Lung (tissue), 11 donors: ENCODE measurements at regions not wholly inside any gene's neighbourhood (a gene's known extent, or its start where the extent isn't known, plus 50 kb on each side); places are given as distances from the start of the nearest gene placed in this dataset.
"Not testable (repeated sequence)": the region's sequence is repeated elsewhere in the genome, so short reads cannot be mapped to it uniquely, and the experiment has no call there.

Source experiments
- ATAC-seq: fragments of 200-7000 bp; cut with Tn5 transposase; one replicate; pipeline ENCODE4 v1.9.1; 2020; ENCODE audit warnings: moderate number of reproducible peaks; ENCODE audit not compliant: insufficient read depth, low FRiP score
- DNase-seq, 3 donors: peaks; one replicate each; pipeline ENCODE4 v3.0.0-alpha.2; 2013 to 2017
- H3K27ac ChIP-seq, 2 donors: one replicate each; pipeline ENCODE4 v1.5.1; 2013; ENCODE audit warnings: mild to moderate bottlenecking in 2 of 2, moderate library complexity in 2 of 2, control low read depth in 1 of 2, inconsistent platforms in 1 of 2, low read depth in 1 of 2, low read length in 1 of 2
- H3K27me3 ChIP-seq, 3 donors: one replicate each; pipeline ENCODE4 v1.5.1; 2013; ENCODE audit warnings: low read length in 2 of 3; ENCODE audit not compliant: control insufficient read depth in 3 of 3, insufficient read depth in 3 of 3
- H3K36me3 ChIP-seq, 4 donors: one replicate each; pipeline ENCODE4 v1.5.1; 2013; ENCODE audit warnings: low read length in 4 of 4, mild to moderate bottlenecking in 1 of 4, moderate library complexity in 1 of 4; ENCODE audit not compliant: control insufficient read depth in 4 of 4, insufficient read depth in 4 of 4
- H3K4me1 ChIP-seq, 5 donors: one replicate each; pipeline ENCODE4 v1.5.1; 2013; ENCODE audit warnings: low read length in 5 of 5, mild to moderate bottlenecking in 2 of 5, moderate library complexity in 1 of 5; ENCODE audit not compliant: control insufficient read depth in 5 of 5, insufficient read depth in 5 of 5
- H3K4me3 ChIP-seq: one replicate; pipeline ENCODE4 v1.5.1; 2013; ENCODE audit warnings: mild to moderate bottlenecking, control low read depth, moderate library complexity
- H3K9ac ChIP-seq, 2 donors: one replicate each; pipeline ENCODE4 v1.5.1; 2013; ENCODE audit warnings: low read length in 2 of 2, control low read depth in 1 of 2; ENCODE audit not compliant: insufficient read depth in 1 of 2
- H3K9me3 ChIP-seq, 4 donors: one replicate each; pipeline ENCODE4 v1.5.1; 2013; ENCODE audit warnings: low read length in 3 of 4, mild to moderate bottlenecking in 1 of 4, moderate library complexity in 1 of 4; ENCODE audit not compliant: control insufficient read depth in 4 of 4, insufficient read depth in 3 of 4
- CTCF ChIP-seq: IDR thresholded peaks from 2 replicates; pipeline ENCODE4 v1.5.1; 2012; ENCODE audit warnings: mild to moderate bottlenecking; ENCODE audit errors: control extremely low read depth, extremely low read depth
- WGBS, 2 donors: extraction: QIAGEN DNeasy Blood & Tissue Kit; methylation state at CpG; one replicate each; pipeline ENCODE4 v1.1.7; 2013; 5-methylcytosine and 5-hydroxymethylcytosine counted together
- donor health status: control.
- donor health status: control.
- donor health status: Bipolar disorder and iron deficiency.
- donor health status: healthy.
- donor health status: DM: yes; HTN: yes; CAD: no.

- TF ChIP-seq CTCF: no peak
- no peak overlapping the region for H3K27ac ChIP-seq
- ATAC-seq: no peak
- H3K4me1 ChIP-seq: no peaks in the 10 kb centered on the region
- no peaks in the 10 kb centered on the region for H3K36me3 ChIP-seq
- WGBS, 2 donors: 82% methylated on average over 1 of the region's 1 CpG
- H3K9ac ChIP-seq: no peak overlapping the region
- H3K27me3 ChIP-seq: no peaks in the 10 kb centered on the region
- no peak for DNase-seq
- H3K4me3 ChIP-seq: no peak overlapping the region
- peaks cover 0 to 18% (median 8%) of the 10 kb centered on the region in 4 donors for H3K9me3 ChIP-seq
Observed at GRCh38 chr6:74505391-74505790, 700.5 kb downstream of the COL12A1 start.

GRCh38 chr6:74504941-74505340 is 700.9 kb downstream of the COL12A1 start:
- no peak for TF ChIP-seq CTCF
- DNase-seq (no peak), ATAC-seq (no peak)
- H3K27ac ChIP-seq: no peak overlapping the region
- no peaks in the 10 kb centered on the region for H3K4me1 ChIP-seq
- H3K4me3 ChIP-seq: no peak overlapping the region
- H3K27me3 ChIP-seq: no peaks in the 10 kb centered on the region
- peaks cover 0 to 15% (median 8%) of the 10 kb centered on the region in 4 donors for H3K9me3 ChIP-seq
- H3K36me3 ChIP-seq: no peaks in the 10 kb centered on the region
- H3K9ac ChIP-seq: no peak overlapping the region
- 90 to 93% methylated on average over 3 of the region's 3 CpGs for WGBS, 2 donors

- no peak for TF ChIP-seq CTCF
- Histone ChIP-seq H3K4me3 (no peak overlapping the region), H3K4me1 (no peaks in the 10 kb centered on the region), H3K9ac (no peak overlapping the region), H3K27ac (no peak overlapping the region), H3K9me3 (no peaks in the 10 kb centered on the region), H3K36me3 (no peaks in the 10 kb centered on the region), H3K27me3 (no peaks in the 10 kb centered on the region)
- ATAC-seq: no peak
- no peak for DNase-seq
- WGBS, 2 donors: 59 to 68% methylated on average over 1 of the region's 1 CpG
Observed at GRCh38 chr6:74492587-74492986, 713.3 kb downstream of the COL12A1 start.

- DNase-seq (no peak), ATAC-seq (no peak)
- H3K9me3 ChIP-seq: no peaks in the 10 kb centered on the region
- WGBS, 2 donors: 50 to 55% methylated on average over 2 of the region's 2 CpGs
- no peak overlapping the region for H3K9ac ChIP-seq
- H3K36me3 ChIP-seq: no peaks in the 10 kb centered on the region
- no peak overlapping the region for H3K27ac ChIP-seq
- no peaks in the 10 kb centered on the region for H3K27me3 ChIP-seq
- H3K4me1 ChIP-seq: no peaks in the 10 kb centered on the region
- no peak overlapping the region for H3K4me3 ChIP-seq
- TF ChIP-seq CTCF: no peak
Observed at GRCh38 chr6:74491844-74492374, 713.9 kb downstream of the COL12A1 start.

GRCh38 chr6:74488726-74489125 is 717.1 kb downstream of the COL12A1 start:
- DNase-seq: not testable (repeated sequence)

More at GRCh38 chr6:74488726-74489125, 717.1 kb downstream of the COL12A1 start:
- H3K4me3 ChIP-seq, H3K9ac ChIP-seq, H3K27ac ChIP-seq, H3K9me3 ChIP-seq, ATAC-seq, H3K4me1 ChIP-seq, H3K36me3 ChIP-seq, H3K27me3 ChIP-seq: not testable (repeated sequence)
- WGBS, 2 donors: 96 to 97% methylated on average over 11 to 13 of the region's 13 CpGs
